NCI-H1436 (cell line): ENCODE measurements at regions not wholly inside any gene's neighbourhood (a gene's known extent, or its start where the extent isn't known, plus 50 kb on each side); places are given as distances from the start of the nearest gene placed in this dataset.
"Not testable (repeated sequence)": the region's sequence is repeated elsewhere in the genome, so short reads cannot be mapped to it uniquely, and the experiment has no call there.

Experiments
- DNase-seq: peaks from one replicate; lab custom pipeline; 2025; lab: John Stamatoyannopoulos, UW

- DNase-seq, result no peak
Observed at GRCh38 chr17:70521821-70522256, 352.5 kb downstream of the KCNJ2 start.

DNA sequence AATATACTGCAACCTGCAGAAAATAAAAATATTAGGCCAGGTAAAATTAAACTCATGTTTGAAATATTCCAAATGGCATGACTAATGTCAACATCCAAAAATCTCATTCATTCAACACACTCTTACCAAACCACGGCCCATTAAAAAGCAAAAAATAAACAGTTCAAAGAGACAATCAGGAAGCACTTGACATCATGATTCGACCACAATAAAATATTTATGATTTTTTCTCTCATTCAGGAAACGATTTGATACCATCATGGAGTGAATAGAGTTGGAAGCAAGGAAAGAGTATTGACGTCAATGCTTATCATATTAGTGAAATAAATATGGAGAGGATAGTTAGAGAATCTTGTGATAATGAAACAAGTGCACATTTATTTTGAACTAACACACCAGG lies 354.1 kb downstream of the KCNJ2 start:
- no peak for DNase-seq

- DNase-seq, result not testable (repeated sequence)
Observed at GRCh38 chr17:70525035-70525434, 355.7 kb downstream of the KCNJ2 start.

- no peak for DNase-seq
Observed at GRCh38 chr17:70525961-70526360, 356.6 kb downstream of the KCNJ2 start.

- DNase-seq, result no peak
Observed at GRCh38 chr17:70527364-70527888, 358.1 kb downstream of the KCNJ2 start.

DNA sequence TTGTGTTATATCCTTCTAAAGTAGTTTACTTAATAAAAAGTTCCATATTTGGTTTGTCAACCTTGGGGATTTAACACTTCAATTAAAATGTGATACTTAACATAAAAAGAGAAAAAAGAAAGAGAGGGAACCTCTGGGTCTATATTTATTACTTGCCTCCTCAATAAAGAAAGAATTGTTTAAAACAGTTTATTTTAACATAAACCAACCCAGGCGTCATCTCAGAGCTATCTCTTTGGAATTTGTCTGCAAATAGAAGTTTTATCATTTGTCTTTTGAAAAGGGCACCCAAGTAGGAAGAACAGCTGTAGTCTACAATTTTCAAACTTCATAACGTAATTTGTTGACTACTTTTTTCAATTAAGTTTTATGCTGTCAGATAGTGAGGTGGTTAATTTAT lies 364.1 kb downstream of the KCNJ2 start:
- DNase-seq, result no peak

DNA sequence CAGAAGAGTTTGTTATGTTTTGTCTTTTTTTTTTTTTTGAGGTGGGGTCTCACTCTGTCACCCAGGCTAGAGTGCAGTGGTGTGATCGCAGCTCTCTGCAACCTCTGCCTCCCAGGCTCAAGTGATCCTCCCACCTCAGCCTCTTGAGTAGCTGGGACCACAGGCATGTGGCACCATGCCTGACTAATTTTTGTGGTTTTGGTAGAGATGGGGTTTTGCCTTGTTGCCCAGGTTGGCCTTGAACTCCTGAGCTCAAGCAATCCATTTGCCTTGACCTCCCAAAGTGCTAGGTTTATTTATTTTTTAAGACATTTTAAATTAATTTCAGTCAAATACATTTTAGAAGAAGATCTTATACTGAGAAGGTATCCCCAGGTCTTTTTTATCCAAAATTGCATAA lies 366.7 kb downstream of the KCNJ2 start:
- no peak for DNase-seq

GRCh38 chr17:70539132-70539924 lies 370.0 kb downstream of the KCNJ2 start:
- no peak for DNase-seq

GRCh38 chr17:70542876-70543275 lies 373.5 kb downstream of the KCNJ2 start:
- no peak for DNase-seq

- DNase-seq, result no peak
Observed at GRCh38 chr17:70544317-70544716, 375.0 kb downstream of the KCNJ2 start.

DNA sequence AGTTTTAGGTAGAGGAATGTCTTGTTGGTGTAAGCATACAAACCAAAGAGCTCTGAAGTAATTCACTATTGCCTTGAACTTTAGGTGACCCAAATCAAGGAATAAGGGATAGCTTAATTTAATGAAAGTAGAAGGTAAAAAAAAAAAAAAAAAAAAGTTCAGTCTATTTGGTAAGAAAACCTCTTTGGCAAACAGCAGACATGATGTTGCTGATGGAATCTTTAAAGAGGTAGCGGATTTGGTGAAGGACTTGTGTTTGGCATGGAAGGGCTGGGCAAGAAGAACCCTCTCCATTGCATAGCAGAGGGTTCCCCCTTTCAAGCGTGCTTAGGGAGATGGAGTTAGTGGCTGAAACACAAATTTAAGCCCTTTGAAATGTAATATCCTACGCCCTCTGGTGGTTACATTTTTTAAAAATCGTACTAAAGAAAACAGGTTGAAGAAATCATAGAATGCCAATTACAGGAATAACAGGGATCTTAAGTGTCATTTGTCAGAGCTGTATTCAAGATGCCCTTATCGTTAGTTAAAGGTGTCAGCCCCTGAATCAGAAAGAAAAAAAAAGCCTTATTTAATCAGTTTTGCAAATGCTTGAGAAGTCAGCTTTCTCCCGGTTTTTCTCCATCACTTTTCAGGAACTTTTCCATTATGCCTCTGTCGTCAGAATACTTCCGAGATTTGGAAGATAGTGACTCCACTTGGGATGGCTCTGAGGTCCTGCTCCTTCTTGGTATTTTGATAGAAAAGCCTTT lies 383.1 kb downstream of the KCNJ2 start:
- DNase-seq, result peak; percentile 64

DNA sequence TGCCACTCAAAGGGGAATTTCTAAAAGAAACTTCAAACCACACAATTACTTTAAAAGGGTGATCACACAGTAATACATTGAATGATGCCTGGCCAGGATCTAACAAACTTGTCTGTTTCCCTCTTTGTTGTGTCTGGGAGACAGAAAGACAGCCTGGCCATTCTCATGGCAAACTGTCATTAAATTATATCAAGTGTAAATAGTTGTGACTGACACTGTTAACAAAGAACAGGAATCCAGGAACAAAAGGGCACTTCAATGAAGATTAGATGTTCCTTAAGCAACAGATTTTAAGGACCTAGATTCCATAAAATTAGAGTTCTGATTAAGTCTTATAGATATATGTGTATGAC lies 383.6 kb downstream of the KCNJ2 start:
- no peak for DNase-seq

GRCh38 chr17:70555723-70556122 lies 386.4 kb downstream of the KCNJ2 start:
- no peak for DNase-seq

DNA sequence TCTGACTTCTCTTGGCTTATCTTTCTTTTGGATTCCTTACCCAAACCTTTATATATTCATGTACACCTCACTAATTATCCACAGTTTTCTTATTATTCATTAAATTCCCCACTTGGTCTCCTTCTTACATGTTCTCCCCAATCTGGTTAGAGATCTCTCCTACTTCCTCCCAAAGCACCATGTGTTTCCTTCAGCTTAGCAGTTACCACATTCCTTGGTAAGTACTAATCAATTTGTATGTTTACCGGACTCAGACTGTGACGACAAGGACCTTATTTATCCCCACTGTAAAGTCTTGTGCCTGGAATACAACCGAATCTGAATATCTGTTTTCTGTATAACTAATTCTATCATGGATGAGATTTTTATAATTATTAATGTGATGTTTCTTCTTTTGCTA lies 389.5 kb downstream of the KCNJ2 start:
- DNase-seq, result no peak

GRCh38 chr17:70560471-70560870 lies 391.1 kb downstream of the KCNJ2 start:
- DNase-seq, result no peak

- no peak for DNase-seq
Observed at GRCh38 chr17:70562137-70562536, 392.8 kb downstream of the KCNJ2 start.

GRCh38 chr17:70563281-70563820 lies 394.0 kb downstream of the KCNJ2 start:
- DNase-seq, result peak; percentile 23

DNA sequence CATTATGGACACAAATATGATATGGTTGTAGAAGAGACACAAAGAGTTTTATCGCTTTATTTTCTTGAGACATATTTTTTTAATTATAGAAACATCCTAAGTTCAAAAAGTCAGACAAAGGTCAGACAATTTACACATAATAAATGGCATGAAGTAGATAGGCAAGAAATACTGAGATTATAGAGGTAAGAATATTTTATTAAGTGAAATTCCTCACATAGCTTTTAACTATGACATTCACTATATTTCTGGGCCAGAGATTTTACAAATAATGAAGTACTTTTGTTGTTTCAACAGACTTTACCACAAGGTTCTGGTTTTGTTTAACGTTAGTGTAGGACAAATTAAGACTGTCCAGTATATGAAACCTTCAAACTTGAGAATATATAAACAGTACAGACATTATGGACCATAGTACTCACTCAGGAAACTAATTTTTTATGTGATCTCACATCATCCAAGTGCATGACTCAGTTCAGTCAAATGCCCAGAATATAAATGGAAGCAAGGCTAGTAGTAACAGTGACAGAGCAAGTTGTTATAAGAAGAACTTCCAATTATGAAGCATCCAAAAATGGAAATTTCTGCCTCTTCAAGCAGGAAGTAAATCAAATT lies 394.8 kb downstream of the KCNJ2 start:
- DNase-seq, result no peak

- no peak for DNase-seq
Observed at GRCh38 chr17:70569128-70569527, 399.8 kb downstream of the KCNJ2 start.

GRCh38 chr17:70577456-70577855 lies 408.1 kb downstream of the KCNJ2 start:
- no peak for DNase-seq

DNA sequence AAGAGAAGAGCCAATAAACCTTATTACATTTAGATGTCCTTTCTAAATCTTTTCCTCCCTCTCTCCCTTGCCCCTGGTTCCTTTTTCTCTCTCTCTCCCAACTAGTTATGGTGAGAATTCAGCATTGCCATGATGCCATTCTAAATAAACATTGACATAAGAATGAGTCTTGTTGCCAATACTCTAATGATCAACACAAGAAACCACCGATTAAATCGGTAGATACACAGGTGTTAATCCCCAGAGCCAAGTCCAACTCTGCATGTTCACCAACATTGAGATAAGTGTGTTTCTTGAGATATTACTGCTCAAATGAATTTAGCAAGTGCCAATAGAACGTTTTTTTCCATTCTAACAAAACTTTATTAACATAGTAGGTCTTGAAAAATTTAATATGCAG lies 412.1 kb downstream of the KCNJ2 start:
- DNase-seq, result no peak

DNA sequence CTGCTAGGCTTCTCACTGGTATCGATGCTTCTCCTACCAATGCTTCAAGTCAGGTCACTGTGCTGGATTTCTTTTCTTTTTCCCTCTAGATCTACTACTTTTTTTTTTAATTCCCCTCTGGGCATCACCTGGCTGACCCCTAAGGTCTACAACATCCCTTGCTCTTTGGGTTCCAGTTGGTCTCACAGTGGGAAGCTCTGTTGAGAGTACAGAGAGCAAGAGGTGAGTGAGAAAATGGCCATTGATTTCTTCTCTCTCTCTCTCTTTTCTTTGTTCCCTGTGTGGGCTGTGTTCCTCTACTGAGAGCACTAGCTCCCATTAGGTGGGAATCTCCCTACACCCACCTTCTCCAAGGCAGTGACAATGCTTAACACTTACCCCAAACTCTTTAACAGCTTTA lies 413.4 kb downstream of the KCNJ2 start:
- no peak for DNase-seq

GRCh38 chr17:70584255-70584654 lies 414.9 kb downstream of the KCNJ2 start:
- DNase-seq, result no peak
